HG03135 (cell line): ENCODE measurements at regions not wholly inside any gene's neighbourhood (a gene's known extent, or its start where the extent isn't known, plus 50 kb on each side); places are given as distances from the start of the nearest gene placed in this dataset.

Experiments used
- ATAC-seq: cut with Tn5 transposase; IDR thresholded peaks from one replicate; pipeline ENCODE4 v1.9.1; 2021; ENCODE audit warnings: mild to moderate bottlenecking, moderate library complexity; ENCODE audit not compliant: unreplicated experiment

GRCh38 chr2:41441958-41442357 lies 605.9 kb upstream of the PKDCC start:
- no peak for ATAC-seq

DNA sequence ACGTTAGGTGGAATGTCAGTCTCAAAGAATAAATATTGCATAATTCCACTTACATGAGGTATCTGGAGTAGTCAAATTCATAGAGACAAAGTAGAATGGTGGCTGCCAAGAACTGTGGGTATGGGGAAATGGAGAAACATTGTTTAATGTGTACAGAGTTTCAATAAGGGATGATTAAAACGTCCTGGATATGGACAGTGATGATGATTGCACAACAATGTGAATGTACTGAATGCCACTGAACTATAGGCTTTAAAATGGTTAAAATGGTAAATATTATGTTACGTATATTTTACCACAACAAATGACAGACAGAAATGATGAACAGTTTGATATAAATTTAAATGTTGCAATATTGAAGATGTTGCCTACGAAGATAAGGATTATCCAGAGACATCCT lies 602.0 kb upstream of the PKDCC start:
- ATAC-seq = no peak

- no peak for ATAC-seq
Observed at GRCh38 chr2:41446266-41446665, 601.6 kb upstream of the PKDCC start.

- ATAC-seq = no peak
Observed at GRCh38 chr2:41448221-41448620, 599.6 kb upstream of the PKDCC start.

DNA sequence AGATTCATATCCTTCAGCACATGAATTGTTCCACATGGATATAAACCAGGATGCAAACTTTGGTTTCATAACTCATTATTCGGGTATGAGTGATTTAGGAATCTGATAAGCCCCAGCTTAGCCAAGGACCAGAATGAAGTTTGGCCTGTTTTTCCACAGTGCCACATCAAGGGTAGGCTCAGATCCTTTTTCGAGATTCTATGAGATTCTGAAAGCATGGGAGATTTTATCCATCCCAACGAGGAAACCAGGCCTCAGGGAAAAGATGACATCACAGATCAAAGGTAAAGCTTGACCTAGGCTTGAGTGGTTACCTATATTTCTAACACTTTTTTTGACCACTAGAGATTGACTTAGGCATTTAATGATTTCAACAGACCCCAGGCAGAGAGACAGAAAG lies 590.8 kb upstream of the PKDCC start:
- ATAC-seq = no peak

DNA sequence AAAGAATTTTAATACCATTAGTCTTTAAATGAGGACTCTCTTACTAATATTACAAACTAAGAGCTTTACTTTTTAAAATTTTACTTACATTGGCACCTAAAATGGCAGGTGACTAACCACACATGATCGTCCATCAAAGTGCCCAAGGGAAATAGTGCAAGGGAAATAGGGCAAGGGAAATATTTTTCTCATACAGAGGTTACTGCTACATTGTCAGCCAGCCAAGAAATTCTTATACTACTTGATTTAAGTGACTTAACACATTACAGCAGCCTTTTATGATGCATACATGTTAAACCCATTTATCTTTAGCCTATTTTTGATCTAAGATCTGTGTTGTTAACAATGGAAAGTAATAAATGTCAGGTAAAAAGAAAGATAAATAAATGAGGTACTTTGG lies 587.2 kb upstream of the PKDCC start:
- no peak for ATAC-seq

DNA sequence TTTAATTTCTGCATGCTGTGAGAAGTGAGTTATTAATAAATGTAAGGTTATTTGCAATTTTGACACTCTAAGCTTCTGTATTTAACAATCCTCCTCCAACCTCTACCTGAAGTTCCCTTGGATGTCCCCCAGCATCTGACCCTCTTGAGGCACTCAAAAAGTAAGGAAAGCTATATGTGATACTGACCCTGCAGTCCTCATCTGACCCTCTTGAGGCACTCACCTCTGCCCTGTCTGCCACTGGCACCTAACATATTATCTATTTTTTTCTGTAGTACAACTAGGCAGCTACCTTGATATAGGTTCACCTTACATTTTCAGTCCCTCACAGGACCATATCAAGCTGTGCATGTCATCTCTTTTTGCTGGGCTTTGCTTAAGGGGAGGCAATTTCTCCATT lies 583.4 kb upstream of the PKDCC start:
- ATAC-seq = no peak

- no peak for ATAC-seq
Observed at GRCh38 chr2:41475959-41476358, 571.9 kb upstream of the PKDCC start.

GRCh38 chr2:41482659-41483058 lies 565.2 kb upstream of the PKDCC start:
- no peak for ATAC-seq

DNA sequence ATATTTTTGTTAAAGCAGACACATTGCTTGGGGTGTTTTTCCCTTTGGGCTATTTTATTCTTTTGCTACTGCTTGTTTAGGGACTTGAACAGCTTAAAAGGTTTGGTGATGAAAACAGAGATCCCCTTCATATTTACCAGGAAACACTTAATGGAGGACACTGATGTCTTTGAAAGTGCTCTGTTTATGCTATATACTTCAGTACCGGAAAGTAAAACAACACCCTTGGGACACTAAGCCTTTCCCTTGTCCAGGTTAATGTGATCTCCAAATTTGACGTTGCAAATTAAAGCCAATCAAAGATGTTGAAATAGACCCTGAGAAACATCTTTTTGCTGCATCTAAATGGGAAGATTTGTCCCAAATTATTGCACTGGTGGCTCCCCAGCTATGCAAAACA lies 564.6 kb upstream of the PKDCC start:
- no peak for ATAC-seq

GRCh38 chr2:41483982-41484857 lies 563.6 kb upstream of the PKDCC start:
- no peak for ATAC-seq

GRCh38 chr2:41484858-41485234 lies 563.0 kb upstream of the PKDCC start:
- ATAC-seq = no peak

DNA sequence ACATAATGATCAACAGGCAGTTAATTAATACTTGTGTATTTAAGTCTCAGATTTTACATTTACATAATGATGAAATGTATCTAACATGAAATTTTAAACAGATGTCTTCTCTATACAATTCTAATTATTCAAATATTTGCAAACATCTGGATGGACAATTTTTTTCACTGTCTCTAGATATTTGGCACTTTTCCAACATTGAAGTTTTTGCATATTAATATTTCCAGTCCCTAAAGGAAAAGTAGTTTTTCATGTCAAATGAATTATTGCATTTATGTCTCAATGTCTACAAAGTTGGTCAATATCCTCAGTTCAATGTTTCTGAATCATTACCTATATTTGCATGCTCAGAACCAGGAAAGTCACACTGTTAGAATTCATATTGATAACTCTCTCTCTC lies 560.9 kb upstream of the PKDCC start:
- ATAC-seq = no peak

- ATAC-seq = no peak
Observed at GRCh38 chr2:41488888-41489287, 558.9 kb upstream of the PKDCC start.

DNA sequence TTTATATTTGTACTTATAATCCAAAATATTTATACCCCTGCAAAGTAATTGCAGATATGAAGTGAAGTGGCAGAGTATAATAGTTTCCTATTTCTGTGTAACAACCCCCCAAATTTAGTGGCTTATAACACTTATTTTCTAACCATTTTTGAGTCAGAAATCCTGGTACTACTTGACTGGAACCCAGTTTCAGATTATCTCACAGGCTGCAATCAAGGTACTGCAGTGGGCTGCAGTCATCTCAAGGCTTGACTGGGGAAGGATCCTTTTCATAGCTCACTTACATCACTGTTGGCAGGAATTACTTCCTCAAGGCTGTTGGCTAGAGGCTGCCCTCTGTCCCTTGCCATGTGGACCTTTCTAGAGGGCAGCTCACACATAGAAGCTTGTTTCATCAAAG lies 558.2 kb upstream of the PKDCC start:
- ATAC-seq = no peak

- ATAC-seq = no peak
Observed at GRCh38 chr2:41495050-41495449, 552.8 kb upstream of the PKDCC start.

DNA sequence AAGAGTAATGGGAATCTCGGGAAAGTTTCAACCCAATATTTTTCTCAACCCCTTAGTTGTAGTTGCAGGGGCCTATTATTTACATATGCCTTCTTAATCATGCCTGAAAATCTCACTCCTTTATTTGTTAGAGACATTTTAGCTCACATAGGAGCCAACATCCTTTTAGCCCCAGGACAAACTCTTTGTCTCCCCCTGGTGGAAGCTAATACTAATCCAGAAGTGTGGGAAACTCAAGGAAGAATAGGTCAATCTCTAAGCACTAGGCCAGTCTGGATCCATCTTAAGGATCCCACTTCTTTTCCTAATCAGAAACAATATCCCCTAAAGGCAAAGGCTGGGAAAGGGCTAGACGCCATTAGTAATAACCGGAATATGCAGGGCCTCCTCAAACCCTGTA lies 550.9 kb upstream of the PKDCC start:
- ATAC-seq = no peak

DNA sequence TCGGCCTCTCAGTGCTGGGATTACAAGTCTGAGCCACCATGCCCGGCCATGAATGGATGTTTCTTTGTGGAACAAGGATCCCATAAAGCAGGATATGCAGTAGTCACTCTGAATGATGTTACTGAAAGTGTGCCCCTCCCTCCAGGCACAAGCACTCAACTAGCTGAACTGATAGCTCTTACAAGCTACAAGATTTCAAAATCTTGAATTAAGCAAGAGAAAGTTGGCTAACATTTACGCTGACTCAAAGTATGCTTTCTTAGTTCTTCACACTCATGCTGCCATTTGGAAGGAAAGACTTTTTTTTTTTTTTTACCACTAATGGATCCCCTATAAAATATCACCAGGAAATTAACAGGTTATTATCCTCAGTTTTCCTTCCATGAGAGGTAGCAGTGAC lies 549.0 kb upstream of the PKDCC start:
- no peak for ATAC-seq

- ATAC-seq = no peak
Observed at GRCh38 chr2:41500895-41501294, 546.9 kb upstream of the PKDCC start.

- ATAC-seq = no peak
Observed at GRCh38 chr2:41502752-41503151, 545.1 kb upstream of the PKDCC start.

DNA sequence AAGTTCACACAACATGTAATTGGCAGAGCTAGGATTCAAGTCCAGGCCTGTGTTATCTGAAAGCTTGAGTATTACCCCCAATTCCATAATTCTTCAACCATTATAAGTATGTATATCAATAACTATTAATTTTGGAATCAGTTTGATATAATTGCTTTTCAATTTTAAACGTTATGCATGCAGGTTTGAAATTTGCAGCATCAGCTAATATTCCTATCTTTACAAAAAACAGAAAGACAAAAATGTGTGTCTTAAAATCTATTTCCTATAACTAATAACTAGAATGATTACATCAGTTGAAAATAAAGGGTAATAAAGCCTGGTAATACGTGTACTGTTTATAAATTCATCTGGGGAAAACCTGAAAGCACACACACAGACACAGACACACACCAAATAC lies 543.3 kb upstream of the PKDCC start:
- ATAC-seq = no peak

- ATAC-seq = no peak
Observed at GRCh38 chr2:41510108-41510507, 537.7 kb upstream of the PKDCC start.

- ATAC-seq = no peak
Observed at GRCh38 chr2:41521211-41521610, 526.6 kb upstream of the PKDCC start.
